GM12878 (cell line): ENCODE measurements at regions not wholly inside any gene's neighbourhood (a gene's known extent, or its start where the extent isn't known, plus 50 kb on each side); places are given as distances from the start of the nearest gene placed in this dataset.

Experiments
- EP300 ChIP-seq, 2 experiments: fragments of 150-350 bp in 1 of 2; IDR thresholded peaks; 2 replicates each; pipeline ENCODE4 v1.6.1; 2011 to 2012; ENCODE audit warnings: low read depth in 2 of 2, low read length in 2 of 2, borderline replicate concordance in 1 of 2, improper control_type of control experiment in 1 of 2, inconsistent platforms in 1 of 2; ENCODE audit not compliant: control insufficient read depth in 1 of 2
- KLF5 ChIP-seq: fragments of 450-650 bp; IDR thresholded peaks from 2 replicates; pipeline ENCODE4 v1.6.1; 2014; ENCODE audit warnings: mild to moderate bottlenecking; ENCODE audit not compliant: partially characterized antibody
- TF ChIP-seq, protein P1 (sequence below), 3 experiments: IDR thresholded peaks in 2 of 3; conservative IDR thresholded peaks in 1 of 3; 2 replicates each; pipeline ENCODE4 v1.5.1; 2011; ENCODE audit warnings: low read depth in 3 of 3, low read length in 3 of 3, mild to moderate bottlenecking in 3 of 3, control low read depth in 2 of 3, moderate library complexity in 2 of 3, inconsistent platforms in 1 of 3, mixed read lengths in 1 of 3; ENCODE audit not compliant: control insufficient read depth in 2 of 3, insufficient read depth in 1 of 3; ENCODE audit errors: extremely low read depth in 1 of 3

DNA sequence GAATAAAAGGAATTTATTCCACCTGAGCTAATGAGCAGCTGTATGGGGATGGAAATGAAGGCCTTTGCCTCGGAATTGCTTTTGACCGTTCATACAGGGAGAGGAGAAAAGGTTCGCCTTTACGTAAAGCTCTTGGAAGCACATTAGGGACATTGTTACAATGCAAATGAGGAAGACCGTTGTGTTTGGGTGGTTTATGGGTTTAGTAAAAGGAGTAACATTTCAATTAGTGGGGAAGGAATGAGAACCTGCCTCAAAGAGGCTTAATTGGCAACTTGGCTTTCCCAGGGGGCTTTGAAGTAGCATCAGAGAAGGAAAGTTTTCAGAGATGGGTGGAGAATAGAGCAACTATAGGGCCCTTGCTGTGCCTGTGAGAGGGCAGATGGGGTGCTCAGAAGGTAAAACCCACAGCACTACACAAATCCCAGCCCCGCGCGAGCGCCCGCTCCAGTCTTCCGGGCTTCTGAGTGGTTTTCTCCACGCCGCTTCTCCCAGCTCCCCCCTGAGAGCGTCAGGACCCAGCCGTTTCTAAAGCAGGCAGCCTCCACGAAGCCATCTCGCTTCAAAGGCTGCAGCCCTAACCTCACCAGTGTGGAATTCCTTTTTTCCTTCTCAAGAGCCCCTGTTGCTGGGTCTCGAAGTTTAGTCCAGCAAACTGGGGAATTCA lies 192.0 kb upstream of the HES1 start:
- TF ChIP-seq EP300 (IDR thresholded peaks at IDR 0.05; ENCODE audit: borderline replicate concordance in 1 of 2, control insufficient read depth in 1 of 2, low read depth in 2 of 2, low read length in 2 of 2) (no peak), KLF5 (no peak)
- TF ChIP-seq, protein P1, sequence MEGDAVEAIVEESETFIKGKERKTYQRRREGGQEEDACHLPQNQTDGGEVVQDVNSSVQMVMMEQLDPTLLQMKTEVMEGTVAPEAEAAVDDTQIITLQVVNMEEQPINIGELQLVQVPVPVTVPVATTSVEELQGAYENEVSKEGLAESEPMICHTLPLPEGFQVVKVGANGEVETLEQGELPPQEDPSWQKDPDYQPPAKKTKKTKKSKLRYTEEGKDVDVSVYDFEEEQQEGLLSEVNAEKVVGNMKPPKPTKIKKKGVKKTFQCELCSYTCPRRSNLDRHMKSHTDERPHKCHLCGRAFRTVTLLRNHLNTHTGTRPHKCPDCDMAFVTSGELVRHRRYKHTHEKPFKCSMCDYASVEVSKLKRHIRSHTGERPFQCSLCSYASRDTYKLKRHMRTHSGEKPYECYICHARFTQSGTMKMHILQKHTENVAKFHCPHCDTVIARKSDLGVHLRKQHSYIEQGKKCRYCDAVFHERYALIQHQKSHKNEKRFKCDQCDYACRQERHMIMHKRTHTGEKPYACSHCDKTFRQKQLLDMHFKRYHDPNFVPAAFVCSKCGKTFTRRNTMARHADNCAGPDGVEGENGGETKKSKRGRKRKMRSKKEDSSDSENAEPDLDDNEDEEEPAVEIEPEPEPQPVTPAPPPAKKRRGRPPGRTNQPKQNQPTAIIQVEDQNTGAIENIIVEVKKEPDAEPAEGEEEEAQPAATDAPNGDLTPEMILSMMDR (IDR thresholded peaks at IDR 0.05 in 2 of 3, conservative IDR thresholded peaks at IDR 0.05 in 1 of 3; ENCODE audit: control insufficient read depth in 2 of 3, extremely low read depth in 1 of 3, insufficient read depth in 1 of 3, low read depth in 3 of 3, low read length in 3 of 3), result no peak
